K562 (cell line): ENCODE measurements at regions not wholly inside any gene's neighbourhood (a gene's known extent, or its start where the extent isn't known, plus 50 kb on each side); places are given as distances from the start of the nearest gene placed in this dataset.

Source experiments
- BCLAF1 ChIP-seq, 2 experiments: fragments of 450-650 bp in 1 of 2; IDR thresholded peaks; 2 replicates each; pipeline ENCODE4 v1.6.1; 2011 to 2017; ENCODE audit warnings: low read depth in 2 of 2, antibody characterized with exemption in 1 of 2, borderline replicate concordance in 1 of 2, low read length in 1 of 2, mild to moderate bottlenecking in 1 of 2, mixed read lengths in 1 of 2; ENCODE audit not compliant: control insufficient read depth in 1 of 2
- MGA ChIP-seq: fragments of 450-650 bp; IDR thresholded peaks from 2 replicates; pipeline ENCODE4 v1.6.1; 2016; ENCODE audit warnings: mild to moderate bottlenecking, moderate library complexity
- MXI1 ChIP-seq: IDR thresholded peaks from 2 replicates; pipeline ENCODE4 v1.6.1; 2011; ENCODE audit warnings: low read depth, mild to moderate bottlenecking, improper control_type of control experiment, low read length
- SMARCE1 ChIP-seq: fragments of 450-650 bp; IDR thresholded peaks from 2 replicates; pipeline ENCODE4 v1.7.1; 2016; ENCODE audit warnings: mild to moderate bottlenecking
- TRIM24 ChIP-seq, 2 experiments: fragments of 450-650 bp; IDR thresholded peaks; 2 replicates each; pipeline ENCODE4 v1.6.1; 2016
- ZNF384 ChIP-seq: IDR thresholded peaks from 2 replicates; pipeline ENCODE4 v1.6.1; 2012; ENCODE audit warnings: low read depth, low read length, improper control_type of control experiment

GRCh38 chr1:107003972-107004371 lies 52.5 kb upstream of the PRMT6 start (continued):
- TF ChIP-seq MGA (no peak), SMARCE1 (no peak), MXI1 (no peak), BCLAF1 (IDR thresholded peaks at IDR 0.05; ENCODE audit: borderline replicate concordance in 1 of 2, control insufficient read depth in 1 of 2, low read depth in 2 of 2, low read length in 1 of 2) (no peak), TRIM24 (IDR thresholded peaks at IDR 0.05) (no peak), ZNF384 (no peak)
